T-helper 2 cell treated with Interferon-gamma antibody and Interleukin-4, amounts not matched to agents 5 μg/mL and 100 μg/mL, for 36 hours (primary cell): ENCODE measurements at regions not wholly inside any gene's neighbourhood (a gene's known extent, or its start where the extent isn't known, plus 50 kb on each side); places are given as distances from the start of the nearest gene placed in this dataset.

Experiments used
- DNase-seq: peaks from one replicate; pipeline ENCODE4 v3.0.0; 2021; ENCODE audit warnings: low spot score
- H3K27ac Mint-ChIP-seq: one replicate; pipeline ENCODE4 v1.8.0; 2021; ENCODE audit warnings: mild to moderate bottlenecking, mixed read lengths
- H3K27me3 Mint-ChIP-seq: one replicate; pipeline ENCODE4 v1.8.0; 2021; ENCODE audit warnings: low read depth, mixed read lengths
- H3K36me3 Mint-ChIP-seq: one replicate; pipeline ENCODE4 v1.8.0; 2021; ENCODE audit warnings: low read depth, mixed read lengths
- H3K4me1 Mint-ChIP-seq: one replicate; pipeline ENCODE4 v1.8.0; 2021; ENCODE audit warnings: low read depth, mixed read lengths
- H3K4me3 Mint-ChIP-seq: one replicate; pipeline ENCODE4 v1.8.0; 2022; ENCODE audit warnings: mild to moderate bottlenecking, moderate library complexity, mixed read lengths
- H3K9me3 Mint-ChIP-seq: one replicate; pipeline ENCODE4 v1.8.0; 2021; ENCODE audit warnings: mixed read lengths

DNA sequence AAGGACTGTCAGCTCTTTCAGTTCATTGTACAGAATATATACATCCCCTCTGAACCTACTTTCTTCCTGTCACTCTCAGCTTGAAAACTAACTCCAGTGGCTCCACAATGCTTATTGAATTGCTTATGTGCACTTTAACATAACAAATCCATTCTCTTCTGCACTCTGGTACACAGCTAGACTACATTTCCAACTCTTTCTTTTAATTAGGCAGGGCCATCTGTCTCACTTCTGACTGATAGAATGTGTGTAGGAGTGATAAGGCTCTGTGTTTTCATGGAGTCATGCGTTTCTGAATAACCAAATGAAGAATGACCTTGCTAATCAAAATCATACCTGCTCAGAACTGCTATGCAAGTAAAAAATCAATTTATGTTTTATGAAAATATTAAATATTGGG is 278.5 kb upstream of the CCDC179 start:
- Mint-ChIP-seq H3K9me3 (no peaks in the 10 kb centered on the region), H3K27me3 (no peaks in the 10 kb centered on the region), H3K4me1 (no peaks in the 10 kb centered on the region), H3K36me3 (no peaks in the 10 kb centered on the region), H3K27ac (no peak overlapping the region), H3K4me3 (no peak overlapping the region)
- DNase-seq = no peak

GRCh38 chr11:23143022-23143421 is 282.7 kb upstream of the CCDC179 start:
- DNase-seq = no peak
- H3K27ac Mint-ChIP-seq = no peak overlapping the region
- no peaks in the 10 kb centered on the region for H3K9me3 Mint-ChIP-seq
- no peaks in the 10 kb centered on the region for H3K36me3 Mint-ChIP-seq
- no peaks in the 10 kb centered on the region for H3K27me3 Mint-ChIP-seq
- H3K4me1 Mint-ChIP-seq = no peaks in the 10 kb centered on the region
- H3K4me3 Mint-ChIP-seq = no peak overlapping the region

- H3K27me3 Mint-ChIP-seq = no peaks in the 10 kb centered on the region
- H3K27ac Mint-ChIP-seq = no peak overlapping the region
- no peaks in the 10 kb centered on the region for H3K4me1 Mint-ChIP-seq
- H3K9me3 Mint-ChIP-seq = no peaks in the 10 kb centered on the region
- H3K4me3 Mint-ChIP-seq = no peak overlapping the region
- no peak for DNase-seq
- H3K36me3 Mint-ChIP-seq = no peaks in the 10 kb centered on the region
These were observed 291.5 kb upstream of the CCDC179 start for GRCh38 chr11:23151819-23152218.

DNA sequence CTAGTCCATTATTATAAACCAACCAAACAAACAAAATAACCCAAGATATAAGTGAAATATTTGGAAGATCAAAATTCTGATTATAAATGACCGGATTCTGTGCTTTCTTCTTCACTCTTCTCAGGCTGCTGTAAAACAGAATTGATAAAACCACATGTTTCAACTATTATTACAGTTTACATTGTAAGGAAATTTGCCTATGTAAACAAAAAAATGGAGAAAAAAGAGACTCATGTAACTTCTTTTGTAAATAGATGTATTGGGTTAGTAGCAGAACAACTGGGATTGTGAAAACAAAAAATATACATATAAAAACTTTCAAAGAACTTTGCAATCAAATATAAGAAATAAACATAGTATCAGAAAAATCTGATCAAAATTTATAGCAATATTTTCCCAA is 295.2 kb upstream of the CCDC179 start:
- no peaks in the 10 kb centered on the region for H3K27me3 Mint-ChIP-seq
- H3K4me3 Mint-ChIP-seq = no peak overlapping the region
- DNase-seq = no peak
- H3K27ac Mint-ChIP-seq = no peak overlapping the region
- H3K36me3 Mint-ChIP-seq = no peaks in the 10 kb centered on the region
- no peaks in the 10 kb centered on the region for H3K4me1 Mint-ChIP-seq
- no peaks in the 10 kb centered on the region for H3K9me3 Mint-ChIP-seq

DNA sequence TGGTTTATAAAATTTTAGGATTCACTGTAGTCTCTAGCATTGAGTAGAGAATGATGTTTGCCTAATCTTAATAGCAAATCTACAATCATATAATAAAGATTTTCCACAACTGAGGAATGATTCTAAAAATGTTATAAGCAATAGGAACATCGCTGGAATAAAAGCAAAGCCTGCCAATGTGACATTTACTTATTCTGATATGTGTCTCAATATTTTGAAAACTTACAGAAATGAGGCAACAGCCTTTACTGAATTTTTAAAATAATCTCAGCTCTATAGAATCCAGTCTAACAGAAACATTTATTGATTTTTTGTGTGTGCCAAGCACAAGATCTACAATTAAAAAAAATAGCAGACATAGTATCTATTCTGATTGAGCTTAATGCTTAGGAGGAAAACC is 303.7 kb upstream of the CCDC179 start:
- no peak overlapping the region for H3K4me3 Mint-ChIP-seq
- H3K4me1 Mint-ChIP-seq = no peaks in the 10 kb centered on the region
- no peak overlapping the region for H3K27ac Mint-ChIP-seq
- no peaks in the 10 kb centered on the region for H3K9me3 Mint-ChIP-seq
- DNase-seq = no peak
- no peaks in the 10 kb centered on the region for H3K27me3 Mint-ChIP-seq
- H3K36me3 Mint-ChIP-seq = no peaks in the 10 kb centered on the region

DNA sequence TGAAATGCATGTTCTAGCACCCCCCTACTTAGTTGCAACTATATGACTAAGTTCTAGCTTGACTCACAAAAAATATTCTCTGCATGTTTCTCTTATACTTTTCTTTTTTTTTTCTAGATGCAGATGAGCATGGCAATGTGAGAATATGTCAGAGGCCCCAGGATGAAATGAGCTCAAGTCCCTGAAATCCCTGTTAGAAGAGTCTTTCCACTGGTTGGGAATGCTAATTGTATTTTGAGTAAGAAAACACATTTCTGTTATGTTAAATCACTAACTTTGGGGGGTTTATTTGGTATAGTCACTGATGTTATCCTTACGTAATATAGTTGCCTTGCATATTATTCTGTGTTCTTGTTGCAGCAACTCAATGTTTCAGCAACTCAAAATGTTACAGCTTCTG is 306.1 kb upstream of the CCDC179 start:
- no peak for DNase-seq
- no peaks in the 10 kb centered on the region for H3K36me3 Mint-ChIP-seq

GRCh38 chr11:23179609-23180008 is 319.3 kb upstream of the CCDC179 start:
- Mint-ChIP-seq H3K36me3 (no peaks in the 10 kb centered on the region), H3K4me3 (no peak overlapping the region), H3K27me3 (no peaks in the 10 kb centered on the region), H3K9me3 (peaks cover 6% of the 10 kb centered on the region), H3K4me1 (no peaks in the 10 kb centered on the region), H3K27ac (no peak overlapping the region)
- DNase-seq = no peak

More for the DNA sequence above, 306.1 kb upstream of the CCDC179 start:
- Mint-ChIP-seq H3K27me3 (no peaks in the 10 kb centered on the region), H3K4me1 (no peaks in the 10 kb centered on the region), H3K27ac (no peak overlapping the region), H3K4me3 (no peak overlapping the region), H3K9me3 (no peaks in the 10 kb centered on the region)

- no peaks in the 10 kb centered on the region for H3K36me3 Mint-ChIP-seq
- peaks cover 6% of the 10 kb centered on the region for H3K9me3 Mint-ChIP-seq
- no peak for DNase-seq
- H3K27ac Mint-ChIP-seq = no peak overlapping the region
- no peaks in the 10 kb centered on the region for H3K4me1 Mint-ChIP-seq
- H3K27me3 Mint-ChIP-seq = no peaks in the 10 kb centered on the region
- H3K4me3 Mint-ChIP-seq = no peak overlapping the region
These were observed 320.9 kb upstream of the CCDC179 start for GRCh38 chr11:23181022-23181807.

GRCh38 chr11:23192256-23192655 is 332.0 kb upstream of the CCDC179 start:
- H3K27ac Mint-ChIP-seq = no peak overlapping the region
- no peaks in the 10 kb centered on the region for H3K9me3 Mint-ChIP-seq
- no peaks in the 10 kb centered on the region for H3K4me1 Mint-ChIP-seq
- no peak overlapping the region for H3K4me3 Mint-ChIP-seq
- no peaks in the 10 kb centered on the region for H3K27me3 Mint-ChIP-seq
- H3K36me3 Mint-ChIP-seq = no peaks in the 10 kb centered on the region
- no peak for DNase-seq

DNA sequence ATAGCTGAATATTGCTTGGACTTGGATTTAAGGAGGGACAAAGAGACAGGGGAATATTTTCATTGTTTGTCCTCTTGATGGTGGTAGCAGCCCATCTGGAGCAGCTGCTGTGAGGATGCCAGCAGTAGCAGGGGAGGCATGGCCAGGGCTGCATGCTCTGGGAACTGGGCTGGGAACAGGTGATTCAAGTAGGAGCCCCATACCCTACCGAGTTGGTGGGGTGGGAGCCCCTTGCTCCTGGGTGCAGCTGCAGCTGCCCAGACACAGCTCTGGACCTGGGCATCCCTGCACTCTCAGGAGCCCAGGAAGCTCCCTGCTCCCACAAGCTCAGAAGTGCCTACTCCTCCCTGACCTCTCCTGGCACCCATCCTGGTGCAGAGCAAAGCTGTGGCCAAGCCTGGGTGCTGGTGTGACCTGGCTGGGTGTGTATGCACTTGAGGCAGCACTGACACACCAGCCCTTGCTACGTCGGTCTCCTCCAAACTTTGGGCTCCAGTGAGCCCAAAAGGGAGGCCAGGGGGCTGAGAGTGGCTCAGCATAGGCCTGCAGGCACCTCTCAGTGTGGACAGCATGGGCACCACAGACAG is 341.8 kb upstream of the CCDC179 start:
- Mint-ChIP-seq H3K9me3 (peaks cover 20% of the 10 kb centered on the region), H3K4me1 (no peaks in the 10 kb centered on the region), H3K36me3 (no peaks in the 10 kb centered on the region), H3K4me3 (no peak overlapping the region), H3K27me3 (no peaks in the 10 kb centered on the region), H3K27ac (no peak overlapping the region)
- DNase-seq = no peak

GRCh38 chr11:23202611-23203010 is 342.3 kb upstream of the CCDC179 start:
- H3K36me3 Mint-ChIP-seq = no peaks in the 10 kb centered on the region
- H3K4me1 Mint-ChIP-seq = no peaks in the 10 kb centered on the region

GRCh38 chr11:23205156-23205871 is 345.0 kb upstream of the CCDC179 start:
- Mint-ChIP-seq H3K4me3 (no peak overlapping the region), H3K27ac (no peak overlapping the region), H3K36me3 (no peaks in the 10 kb centered on the region), H3K27me3 (no peaks in the 10 kb centered on the region), H3K4me1 (no peaks in the 10 kb centered on the region), H3K9me3 (peaks cover 10% of the 10 kb centered on the region)
- DNase-seq = no peak

More at GRCh38 chr11:23202611-23203010, 342.3 kb upstream of the CCDC179 start:
- Mint-ChIP-seq H3K27me3 (no peaks in the 10 kb centered on the region), H3K4me3 (no peak overlapping the region), H3K9me3 (peaks cover 18% of the 10 kb centered on the region), H3K27ac (no peak overlapping the region)
- DNase-seq = no peak

- Mint-ChIP-seq H3K9me3 (peaks cover 8% of the 10 kb centered on the region), H3K27ac (no peak overlapping the region), H3K36me3 (no peaks in the 10 kb centered on the region), H3K4me3 (no peak overlapping the region), H3K4me1 (no peaks in the 10 kb centered on the region), H3K27me3 (no peaks in the 10 kb centered on the region)
- no peak for DNase-seq
These were observed 346.6 kb upstream of the CCDC179 start for GRCh38 chr11:23206741-23207336.

DNA sequence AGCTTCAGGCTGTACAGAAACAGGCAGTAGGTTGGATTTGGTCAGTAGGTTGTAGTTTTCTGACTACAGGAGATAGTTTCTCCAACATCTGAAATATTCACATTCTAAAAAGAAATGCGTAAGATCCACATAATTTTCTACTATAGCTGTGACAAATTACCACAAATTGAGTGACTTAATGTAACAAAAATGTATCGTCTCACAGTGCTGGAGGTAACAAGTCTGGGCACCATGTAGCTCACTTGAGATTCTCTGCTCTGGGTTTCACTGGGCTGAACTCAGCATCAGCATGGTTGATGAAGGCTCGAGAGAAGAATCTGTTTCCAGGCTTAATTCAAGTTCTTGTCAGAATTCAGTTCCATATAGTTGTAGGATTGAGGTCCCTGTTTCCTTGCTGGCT is 350.9 kb upstream of the CCDC179 start:
- Mint-ChIP-seq H3K9me3 (peaks cover 4% of the 10 kb centered on the region), H3K4me3 (no peak overlapping the region), H3K4me1 (no peaks in the 10 kb centered on the region), H3K27ac (no peak overlapping the region), H3K27me3 (no peaks in the 10 kb centered on the region), H3K36me3 (no peaks in the 10 kb centered on the region)
- DNase-seq = no peak
